GM23248 (cell line): ENCODE measurements at regions not wholly inside any gene's neighbourhood (a gene's known extent, or its start where the extent isn't known, plus 50 kb on each side); places are given as distances from the start of the nearest gene placed in this dataset.

Experiments
- EZH2 ChIP-seq: fragments of 200-600 bp; sonication (generic); IDR thresholded peaks from 2 replicates; pipeline ENCODE4 v1.6.1; 2018; ENCODE audit warnings: antibody characterized with exemption, mild to moderate bottlenecking; ENCODE audit not compliant: insufficient read depth, poor library complexity, severe bottlenecking
- EZH2phosphoT487 ChIP-seq: fragments of 200-600 bp; sonication (generic); IDR thresholded peaks from 2 replicates; pipeline ENCODE4 v1.6.1; 2018; ENCODE audit warnings: antibody characterized with exemption, moderate library complexity, mild to moderate bottlenecking, low read depth; ENCODE audit not compliant: insufficient read depth

- TF ChIP-seq EZH2, result no peak
- no peak for TF ChIP-seq EZH2phosphoT487
These were observed 2010.5 kb downstream of the NCAM2 start for GRCh38 chr21:23008601-23009202.
